ENCODE measurements at regions not wholly inside any gene's neighbourhood (a gene's known extent, or its start where the extent isn't known, plus 50 kb on each side); places are given as distances from the start of the nearest gene placed in this dataset.

DNA sequence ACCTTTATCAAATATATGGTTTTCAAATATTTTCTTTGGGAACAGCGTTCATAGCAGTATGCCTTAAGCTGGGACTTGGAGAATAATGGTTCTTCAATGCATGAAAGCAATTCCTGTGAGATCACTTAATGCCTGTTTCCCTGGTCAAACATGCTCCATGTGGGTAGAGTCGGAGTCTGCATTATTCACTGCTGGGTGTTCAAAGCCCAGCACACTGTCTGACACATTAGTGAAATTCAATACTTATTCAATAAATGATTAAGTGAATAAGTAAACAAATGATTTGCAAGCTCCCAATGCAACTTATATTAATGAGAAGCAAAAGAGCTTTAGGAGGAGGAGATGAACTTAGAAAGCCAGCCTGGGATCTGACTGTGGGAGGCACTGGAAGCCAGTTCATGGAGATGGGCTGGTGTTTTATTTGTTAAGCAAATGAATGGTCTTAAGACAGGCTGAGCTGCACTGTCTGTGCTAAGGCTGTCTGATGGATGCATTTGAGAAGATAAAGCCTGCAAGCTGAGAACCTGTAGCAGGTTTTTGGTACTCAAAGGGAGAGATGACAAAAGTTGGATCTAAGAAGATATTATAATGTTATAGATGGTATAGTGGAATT lies 490.8 kb downstream of the MCTP2 start:
- no peak for TF ChIP-seq YY1 (IDR thresholded peaks at IDR 0.05; ENCODE audit: insufficient read depth, insufficient read length)
- TF ChIP-seq SUZ12 (IDR thresholded peaks at IDR 0.05; ENCODE audit: extremely low read depth, insufficient read depth, insufficient read length) = no peak
- no peak for TF ChIP-seq ZNF274 (IDR thresholded peaks at IDR 0.05; ENCODE audit: low read depth, low read length)
